ENCODE measurements at regions not wholly inside any gene's neighbourhood (a gene's known extent, or its start where the extent isn't known, plus 50 kb on each side); places are given as distances from the start of the nearest gene placed in this dataset.
"Not testable (repeated sequence)": the region's sequence is repeated elsewhere in the genome, so short reads cannot be mapped to it uniquely, and the experiment has no call there.

- DNase-seq, result no peak
These were observed 824.6 kb upstream of the SEMA6D start for GRCh38 chr15:46892621-46893160.

- DNase-seq, result no peak
These were observed 822.7 kb upstream of the SEMA6D start for GRCh38 chr15:46894644-46895043.

GRCh38 chr15:46897266-46897665, 820.0 kb upstream of the SEMA6D start:
- DNase-seq, result no peak

DNA sequence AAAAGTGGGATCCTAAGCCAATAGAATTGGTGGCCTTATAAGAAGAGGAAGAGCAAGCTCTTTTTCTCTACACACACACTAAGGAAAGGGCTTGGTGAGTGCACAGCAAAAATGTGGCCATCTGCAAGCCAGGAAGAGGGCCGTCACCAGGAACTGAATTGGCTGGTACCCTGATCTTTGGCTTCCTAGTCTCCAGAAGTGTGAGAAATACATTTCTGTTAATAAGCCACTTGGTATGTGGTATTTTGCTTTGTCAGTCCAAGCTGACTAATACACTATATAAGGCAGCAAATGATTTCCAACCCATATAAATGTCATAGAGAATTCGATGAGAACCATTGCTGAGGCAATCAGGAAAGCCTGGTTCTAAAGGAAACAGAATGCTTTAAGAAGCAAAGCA, 816.3 kb upstream of the SEMA6D start:
- no peak for DNase-seq

- DNase-seq, result no peak
These were observed 799.5 kb upstream of the SEMA6D start for GRCh38 chr15:46917721-46918252.

DNA sequence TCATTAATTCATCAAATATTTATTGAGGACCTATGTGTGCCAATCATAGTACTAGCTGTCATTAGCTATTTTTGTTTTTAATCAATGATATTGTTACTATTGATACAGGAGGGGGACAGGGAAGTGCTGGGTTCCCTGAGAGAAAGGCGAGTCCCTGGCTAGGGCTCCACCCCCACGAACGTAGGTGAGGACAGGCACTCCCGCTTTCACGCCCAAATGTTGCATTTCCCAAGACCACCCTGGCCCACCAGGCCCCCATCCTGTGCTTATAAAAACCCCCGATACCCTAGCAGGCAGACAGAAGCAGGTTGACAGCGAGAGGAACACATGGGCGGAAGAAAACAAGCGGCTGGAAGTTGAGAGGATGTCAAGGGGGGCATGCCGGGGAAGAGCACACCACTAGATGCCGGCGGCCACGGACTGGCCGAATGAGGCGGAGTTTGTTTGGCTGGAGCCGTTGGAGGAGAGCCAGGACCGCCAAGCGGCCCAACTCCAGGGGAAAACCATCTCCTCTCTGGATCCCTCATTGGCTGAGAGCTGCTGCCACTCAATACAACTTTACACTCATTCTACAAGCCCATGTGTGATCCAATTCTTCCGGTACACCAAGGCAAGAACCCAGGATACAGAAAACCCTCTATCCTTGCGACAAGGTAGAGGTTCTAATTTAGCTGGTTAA, 798.7 kb upstream of the SEMA6D start:
- no peak for DNase-seq

GRCh38 chr15:46921891-46922290, 795.4 kb upstream of the SEMA6D start:
- no peak for DNase-seq

DNA sequence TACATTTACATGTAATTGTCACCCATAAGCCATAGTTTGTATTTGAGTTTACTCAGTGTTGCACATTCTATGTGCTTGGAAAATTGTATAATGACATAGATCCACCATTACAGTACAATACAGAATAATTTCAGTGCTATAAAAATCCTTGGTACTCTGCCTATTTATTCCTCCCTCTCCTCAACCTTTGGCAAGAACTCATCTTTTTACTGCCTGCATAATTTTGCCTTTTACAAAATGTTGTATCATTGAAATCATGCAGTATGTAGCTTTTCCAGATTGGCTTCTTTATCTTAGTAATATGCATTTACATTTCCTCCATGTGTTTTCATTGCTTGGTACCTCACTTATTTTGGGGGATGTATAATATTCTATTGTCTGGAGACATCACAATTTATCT, 786.9 kb upstream of the SEMA6D start:
- DNase-seq, result no peak

DNA sequence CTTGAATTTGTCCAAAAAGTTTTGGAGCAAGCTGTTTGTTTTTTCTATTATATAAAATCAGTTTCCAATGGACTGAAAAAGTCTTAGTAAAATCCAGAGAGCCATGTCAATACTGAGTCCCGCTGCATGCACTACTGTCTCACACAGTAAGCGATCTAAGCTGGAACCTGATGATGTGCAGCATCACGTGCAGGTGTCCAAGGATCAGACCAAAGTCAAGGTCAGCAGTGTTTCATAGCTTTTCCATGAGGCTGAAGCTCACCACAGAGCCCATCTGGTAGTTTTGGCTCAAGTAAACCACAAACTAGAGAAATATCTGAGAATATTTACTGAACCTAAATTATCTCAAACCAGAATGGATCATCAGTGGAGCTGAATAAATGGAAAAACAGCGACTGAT, 784.0 kb upstream of the SEMA6D start:
- DNase-seq, result no peak

DNA sequence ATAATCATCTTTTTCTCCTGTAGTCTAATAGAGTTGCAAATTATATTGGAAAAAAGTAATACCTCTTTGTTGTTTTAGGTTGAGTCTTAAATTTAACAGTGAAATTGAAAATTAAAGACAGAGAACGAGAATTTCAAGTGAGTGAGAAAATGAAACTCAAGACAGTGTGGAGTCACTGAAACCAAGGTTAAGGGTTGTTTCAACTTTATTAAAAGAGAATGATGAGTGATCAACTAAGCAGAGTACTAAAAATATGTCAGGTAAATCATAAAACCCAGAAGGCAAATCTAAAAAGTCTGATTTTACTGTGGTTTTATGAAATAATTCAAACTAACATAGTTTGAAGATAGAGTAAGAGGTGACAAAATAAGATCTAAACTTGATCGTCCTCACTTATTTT, 782.5 kb upstream of the SEMA6D start:
- no peak for DNase-seq

DNA sequence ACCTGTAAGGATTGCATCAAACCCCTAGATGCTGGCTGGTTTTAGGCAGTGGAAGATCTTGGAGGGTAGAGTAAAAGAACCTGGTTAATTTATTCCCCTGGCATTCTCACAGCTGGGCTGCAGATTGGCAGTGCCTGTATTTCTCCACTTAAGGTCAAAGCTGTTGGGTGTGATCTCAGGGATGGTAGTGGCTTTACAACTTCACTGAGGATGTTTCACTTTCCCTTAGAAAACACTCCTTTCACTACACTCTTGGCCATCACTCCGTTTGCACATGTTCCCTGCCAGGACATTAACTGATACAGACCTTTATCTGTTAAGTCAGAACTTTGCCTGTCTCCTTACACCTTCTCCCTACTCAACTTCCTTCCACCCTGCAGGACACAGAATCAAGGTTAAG, 779.1 kb upstream of the SEMA6D start:
- no peak for DNase-seq

GRCh38 chr15:46941241-46941640, 776.1 kb upstream of the SEMA6D start:
- no peak for DNase-seq

DNA sequence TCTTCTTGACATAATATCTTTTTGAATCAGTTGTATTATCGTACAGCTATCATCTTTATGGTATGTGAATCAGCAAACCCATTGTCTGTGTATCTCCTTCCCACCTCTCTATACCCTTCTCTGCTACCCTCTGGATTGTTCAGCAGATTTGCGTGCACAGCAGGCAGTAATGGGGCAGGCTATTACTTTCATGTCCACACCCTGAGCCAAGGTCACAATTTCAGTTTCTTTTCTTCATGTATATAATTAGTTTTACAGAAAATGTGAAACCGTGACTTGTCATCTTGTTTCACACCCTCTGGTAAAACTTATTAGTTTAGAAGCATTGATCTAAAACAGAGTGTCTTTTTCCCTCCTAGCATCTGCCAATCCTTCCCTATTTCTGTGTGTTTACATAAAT, 770.4 kb upstream of the SEMA6D start:
- peak; percentile 69 for DNase-seq

GRCh38 chr15:46955576-46955975, 761.7 kb upstream of the SEMA6D start:
- DNase-seq, result no peak

DNA sequence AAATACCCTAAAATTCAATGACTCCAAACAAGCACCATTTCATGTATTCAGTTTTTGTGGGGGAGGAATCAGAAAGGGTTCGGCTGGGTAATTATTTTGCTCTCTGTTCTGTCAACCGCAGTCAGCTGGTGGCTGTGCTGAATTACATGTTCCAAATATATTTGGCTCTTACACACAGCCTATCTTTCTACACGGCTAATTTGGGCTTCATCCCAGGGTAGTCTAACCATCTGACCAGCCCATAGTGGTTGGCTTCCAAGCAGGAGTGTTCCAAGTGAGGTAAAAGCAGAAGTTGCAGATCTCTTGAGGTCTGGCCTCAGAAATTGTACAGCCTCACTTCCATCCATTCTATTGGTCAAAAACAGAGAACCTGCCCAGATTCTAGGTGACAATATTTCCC, 760.8 kb upstream of the SEMA6D start:
- DNase-seq, result no peak

DNA sequence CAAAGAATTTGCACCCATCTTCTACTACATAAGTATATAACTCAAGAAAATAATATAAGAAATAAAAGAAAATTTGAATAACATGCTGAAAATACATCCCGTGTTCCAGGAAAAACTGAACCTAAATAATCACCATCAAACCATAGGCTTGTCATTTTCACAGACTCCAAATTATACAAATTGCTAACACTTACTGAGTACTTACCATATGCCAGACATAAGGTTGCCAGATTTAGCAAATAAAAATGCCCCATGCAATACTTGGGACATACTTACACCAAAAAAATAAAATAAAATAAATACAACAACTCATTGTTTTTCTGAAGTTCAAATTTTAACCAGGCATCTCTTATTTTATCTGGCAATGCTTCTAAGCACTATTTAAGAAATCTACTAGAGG, 760.4 kb upstream of the SEMA6D start:
- no peak for DNase-seq

DNA sequence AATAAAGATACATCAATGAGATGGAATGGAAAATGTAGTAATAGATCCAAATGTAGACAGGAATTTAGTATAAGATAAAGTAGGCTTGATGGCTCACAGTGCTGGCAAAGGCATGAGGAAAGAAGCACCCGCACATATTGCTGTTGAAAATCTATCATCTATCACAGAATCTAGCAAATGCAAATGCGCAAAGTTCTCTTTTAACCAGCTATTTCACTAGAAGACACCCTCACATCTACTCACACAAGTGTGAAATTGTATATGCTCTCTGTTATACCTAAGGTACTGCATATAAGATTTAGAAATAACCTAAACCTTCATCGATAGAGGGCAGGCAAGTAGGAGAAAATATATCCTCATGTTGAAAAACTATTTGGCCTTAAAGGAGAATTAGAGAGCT, 756.7 kb upstream of the SEMA6D start:
- no peak for DNase-seq

GRCh38 chr15:46961795-46962194, 755.5 kb upstream of the SEMA6D start:
- no peak for DNase-seq

DNA sequence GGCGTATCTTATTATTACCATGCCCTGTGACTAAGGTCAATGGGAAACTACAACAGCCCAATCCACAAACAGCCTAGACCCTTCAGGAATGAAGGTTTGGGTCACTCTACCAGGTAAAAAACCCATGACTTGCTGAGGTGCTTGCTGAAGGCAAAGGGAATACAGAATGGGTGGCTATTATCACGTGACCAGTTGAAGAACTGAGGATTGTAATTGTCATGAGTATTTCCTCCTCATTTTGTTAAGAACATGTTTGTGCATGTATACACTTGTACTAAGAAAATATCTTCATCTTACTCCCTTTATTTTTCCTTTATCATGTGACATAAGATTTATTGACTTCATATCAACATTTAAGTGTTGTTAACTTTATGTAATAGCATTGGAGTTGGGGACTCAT, 729.2 kb upstream of the SEMA6D start:
- not testable (repeated sequence) for DNase-seq

GRCh38 chr15:46996359-46996758, 720.9 kb upstream of the SEMA6D start:
- no peak for DNase-seq

DNA sequence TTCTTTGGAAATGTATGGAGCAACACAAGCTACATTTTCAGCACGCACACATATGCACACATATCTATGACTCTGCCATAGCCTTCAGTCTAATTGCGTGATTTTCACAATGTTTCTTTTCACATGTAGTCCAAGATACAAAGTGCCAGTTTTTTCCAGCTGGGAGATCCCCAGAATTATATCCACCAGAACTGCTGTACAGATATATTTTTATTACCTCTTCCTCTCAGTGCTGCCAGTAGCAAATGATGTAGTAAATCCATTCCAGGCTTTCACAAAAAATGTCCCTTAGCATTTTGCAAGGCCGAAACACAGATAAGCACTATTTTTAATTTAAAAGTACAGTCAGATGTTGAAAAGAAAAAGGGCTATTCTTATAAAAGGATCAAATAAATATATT, 719.8 kb upstream of the SEMA6D start:
- no peak for DNase-seq

DNA sequence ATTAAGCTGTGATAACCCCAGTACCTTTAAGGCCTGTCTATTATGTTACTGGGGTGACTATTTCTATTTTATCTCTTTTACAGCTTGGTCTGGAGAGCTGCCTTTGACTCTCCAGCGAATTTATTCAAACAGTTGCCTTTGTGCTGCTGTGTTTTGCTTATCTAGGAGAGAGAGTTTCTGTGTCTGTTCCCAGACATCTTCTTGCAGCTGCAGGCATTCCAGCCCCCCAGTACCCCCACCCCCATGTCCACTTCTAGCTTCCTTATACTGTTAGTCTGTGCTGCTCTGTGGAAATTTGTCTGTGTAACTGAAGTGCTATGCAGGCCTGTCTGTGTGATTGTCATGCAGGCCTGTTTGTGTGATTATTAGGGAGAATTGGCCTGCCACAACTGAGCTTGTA, 713.7 kb upstream of the SEMA6D start:
- no peak for DNase-seq

DNA sequence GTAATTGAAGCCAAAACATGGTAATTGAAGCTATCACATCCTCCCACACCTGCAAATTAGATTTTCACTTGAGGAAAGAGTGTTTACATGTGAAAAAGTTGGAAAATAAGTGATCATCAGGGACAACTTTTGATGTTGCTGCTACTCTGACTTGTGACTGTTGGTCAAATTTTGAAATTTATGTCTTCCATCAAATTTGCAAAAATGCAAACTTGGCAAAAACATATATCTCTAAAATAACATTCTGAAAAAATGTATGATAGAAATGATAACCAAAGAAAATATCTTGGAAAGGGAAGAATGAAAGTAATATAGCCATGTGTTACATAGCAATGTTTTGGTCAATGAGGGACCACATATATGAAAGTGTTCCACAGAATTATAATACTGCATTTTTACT, 703.9 kb upstream of the SEMA6D start:
- DNase-seq, result no peak

DNA sequence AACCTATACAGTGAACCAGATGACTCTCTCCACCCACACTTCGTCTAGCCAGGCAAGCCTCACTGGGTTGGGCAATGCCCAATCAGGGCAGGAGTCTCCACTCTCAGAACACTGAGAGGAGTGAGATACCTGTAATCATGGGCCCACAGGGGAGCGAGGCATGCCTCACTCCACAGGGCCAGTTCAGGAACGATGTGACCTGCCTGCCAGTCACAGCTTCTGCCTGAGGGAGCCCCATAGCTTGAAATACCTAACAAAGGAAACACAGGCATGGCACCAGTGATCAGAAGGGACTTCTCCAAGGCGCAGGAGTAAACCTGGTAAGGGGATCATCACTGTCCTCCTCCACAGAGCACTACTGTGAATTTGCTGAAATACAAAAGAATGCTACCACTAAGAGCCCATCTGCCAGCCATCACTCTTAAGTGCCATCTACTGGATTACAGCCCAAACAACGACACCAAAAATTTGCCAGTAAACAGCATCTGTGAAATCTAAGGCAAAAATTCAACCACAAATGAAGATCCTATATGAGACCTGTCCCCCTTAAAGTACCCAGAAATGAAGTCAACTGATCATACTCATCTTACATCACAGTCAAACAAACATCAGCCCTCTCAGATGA, 689.9 kb upstream of the SEMA6D start:
- DNase-seq, result peak; percentile 15

Measured in NCI-H748 treated with DMSO at 0.1 percent for 48 hours (cell line).